Upper lobe of left lung (tissue), 4 donors: ENCODE measurements at regions not wholly inside any gene's neighbourhood (a gene's known extent, or its start where the extent isn't known, plus 50 kb on each side); places are given as distances from the start of the nearest gene placed in this dataset.

ENCODE experiments used
- EP300 ChIP-seq, 4 donors: sonication (generic); formaldehyde crosslinking; IDR thresholded peaks; one replicate each; pipeline ENCODE4 v1.5.1; 2017; ENCODE audit warnings: antibody characterized with exemption in 4 of 4, control low read depth in 2 of 4
- TF ChIP-seq, protein P1 (sequence below), 6 experiments: fragments of 450-650 bp in 4 of 6; fragments of 200-600 bp in 2 of 6; sonication (generic) in 2 of 6; IDR thresholded peaks; one replicate each; pipeline ENCODE4 v1.5.1; 2016 to 2019; ENCODE audit warnings: antibody characterized with exemption in 6 of 6

DNA sequence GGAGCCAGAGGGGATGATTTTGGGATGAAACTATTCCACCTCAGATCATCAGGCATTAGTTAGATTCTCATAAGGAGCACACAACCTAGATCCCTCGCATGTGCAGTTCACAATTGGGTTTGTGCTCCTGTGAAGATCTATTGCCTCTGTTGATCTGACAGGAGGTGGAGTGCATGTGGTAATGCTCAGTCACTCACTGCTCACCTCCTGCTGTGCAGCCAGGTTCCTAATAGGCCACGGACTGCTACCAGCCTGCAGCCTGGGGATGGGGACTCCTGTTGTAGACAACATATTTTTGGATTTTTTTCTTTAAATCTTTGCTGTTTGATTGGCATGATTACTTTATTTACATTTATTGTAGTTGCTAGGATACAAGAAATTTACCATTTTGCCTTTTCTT lies 765.0 kb downstream of the INHBA start:
- TF ChIP-seq, protein P1, sequence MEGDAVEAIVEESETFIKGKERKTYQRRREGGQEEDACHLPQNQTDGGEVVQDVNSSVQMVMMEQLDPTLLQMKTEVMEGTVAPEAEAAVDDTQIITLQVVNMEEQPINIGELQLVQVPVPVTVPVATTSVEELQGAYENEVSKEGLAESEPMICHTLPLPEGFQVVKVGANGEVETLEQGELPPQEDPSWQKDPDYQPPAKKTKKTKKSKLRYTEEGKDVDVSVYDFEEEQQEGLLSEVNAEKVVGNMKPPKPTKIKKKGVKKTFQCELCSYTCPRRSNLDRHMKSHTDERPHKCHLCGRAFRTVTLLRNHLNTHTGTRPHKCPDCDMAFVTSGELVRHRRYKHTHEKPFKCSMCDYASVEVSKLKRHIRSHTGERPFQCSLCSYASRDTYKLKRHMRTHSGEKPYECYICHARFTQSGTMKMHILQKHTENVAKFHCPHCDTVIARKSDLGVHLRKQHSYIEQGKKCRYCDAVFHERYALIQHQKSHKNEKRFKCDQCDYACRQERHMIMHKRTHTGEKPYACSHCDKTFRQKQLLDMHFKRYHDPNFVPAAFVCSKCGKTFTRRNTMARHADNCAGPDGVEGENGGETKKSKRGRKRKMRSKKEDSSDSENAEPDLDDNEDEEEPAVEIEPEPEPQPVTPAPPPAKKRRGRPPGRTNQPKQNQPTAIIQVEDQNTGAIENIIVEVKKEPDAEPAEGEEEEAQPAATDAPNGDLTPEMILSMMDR (IDR thresholded peaks at IDR 0.05): no peak
- no peak for TF ChIP-seq EP300 (IDR thresholded peaks at IDR 0.05)
